ENCODE measurements at regions not wholly inside any gene's neighbourhood (a gene's known extent, or its start where the extent isn't known, plus 50 kb on each side); places are given as distances from the start of the nearest gene placed in this dataset.

DNA sequence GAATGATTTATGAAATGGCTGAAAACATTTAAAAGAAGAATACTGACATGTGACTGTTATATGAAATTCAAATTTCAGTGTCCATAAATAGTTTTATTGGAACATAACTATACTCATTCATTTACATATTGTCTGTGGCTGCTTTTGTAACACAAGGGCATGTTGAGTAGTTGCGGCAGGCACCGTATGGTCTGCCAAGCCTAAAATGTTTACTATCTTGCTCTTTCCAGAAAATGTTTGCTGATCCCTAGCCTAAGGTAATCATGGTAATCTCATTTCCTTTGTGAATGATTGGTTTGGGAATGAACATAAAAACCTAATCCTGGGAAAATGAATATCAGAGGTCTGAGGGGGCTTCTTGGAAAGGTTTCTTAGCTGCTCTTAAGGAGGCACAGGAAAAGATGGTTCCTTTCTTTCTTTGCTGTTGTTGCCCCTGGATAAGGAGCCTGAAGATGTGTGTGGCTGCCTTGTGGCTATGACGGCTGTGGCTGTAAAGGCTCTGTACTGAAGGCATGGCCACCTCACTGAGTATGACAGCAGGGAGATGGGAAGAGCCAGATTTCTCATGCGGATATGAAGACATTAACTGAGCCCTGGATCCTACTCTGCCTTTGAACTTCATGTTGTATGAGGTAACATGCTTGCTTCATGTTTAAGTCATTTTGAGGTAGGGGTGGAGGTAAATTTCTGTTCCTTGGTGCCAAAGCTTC lies 419.4 kb upstream of the CLINT1 start:
- TF ChIP-seq, protein P1, sequence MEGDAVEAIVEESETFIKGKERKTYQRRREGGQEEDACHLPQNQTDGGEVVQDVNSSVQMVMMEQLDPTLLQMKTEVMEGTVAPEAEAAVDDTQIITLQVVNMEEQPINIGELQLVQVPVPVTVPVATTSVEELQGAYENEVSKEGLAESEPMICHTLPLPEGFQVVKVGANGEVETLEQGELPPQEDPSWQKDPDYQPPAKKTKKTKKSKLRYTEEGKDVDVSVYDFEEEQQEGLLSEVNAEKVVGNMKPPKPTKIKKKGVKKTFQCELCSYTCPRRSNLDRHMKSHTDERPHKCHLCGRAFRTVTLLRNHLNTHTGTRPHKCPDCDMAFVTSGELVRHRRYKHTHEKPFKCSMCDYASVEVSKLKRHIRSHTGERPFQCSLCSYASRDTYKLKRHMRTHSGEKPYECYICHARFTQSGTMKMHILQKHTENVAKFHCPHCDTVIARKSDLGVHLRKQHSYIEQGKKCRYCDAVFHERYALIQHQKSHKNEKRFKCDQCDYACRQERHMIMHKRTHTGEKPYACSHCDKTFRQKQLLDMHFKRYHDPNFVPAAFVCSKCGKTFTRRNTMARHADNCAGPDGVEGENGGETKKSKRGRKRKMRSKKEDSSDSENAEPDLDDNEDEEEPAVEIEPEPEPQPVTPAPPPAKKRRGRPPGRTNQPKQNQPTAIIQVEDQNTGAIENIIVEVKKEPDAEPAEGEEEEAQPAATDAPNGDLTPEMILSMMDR (IDR thresholded peaks at IDR 0.05; ENCODE audit: borderline replicate concordance, extremely low read depth, low read length, poor library complexity, severe bottlenecking): no peak
- no peak for TF ChIP-seq EZH2 (IDR thresholded peaks at IDR 0.05; ENCODE audit: borderline replicate concordance, low read depth, low read length, severe bottlenecking)
